IPS DF 4.7 (cell line): ENCODE measurements at regions not wholly inside any gene's neighbourhood (a gene's known extent, or its start where the extent isn't known, plus 50 kb on each side); places are given as distances from the start of the nearest gene placed in this dataset.
"Not testable (repeated sequence)": the region's sequence is repeated elsewhere in the genome, so short reads cannot be mapped to it uniquely, and the experiment has no call there.

ENCODE experiments used
- DNase-seq: peaks from one replicate; pipeline ENCODE4 v3.0.0-alpha.2; 2013; ENCODE audit warnings: low spot score; ENCODE audit errors: extremely low read depth

DNA sequence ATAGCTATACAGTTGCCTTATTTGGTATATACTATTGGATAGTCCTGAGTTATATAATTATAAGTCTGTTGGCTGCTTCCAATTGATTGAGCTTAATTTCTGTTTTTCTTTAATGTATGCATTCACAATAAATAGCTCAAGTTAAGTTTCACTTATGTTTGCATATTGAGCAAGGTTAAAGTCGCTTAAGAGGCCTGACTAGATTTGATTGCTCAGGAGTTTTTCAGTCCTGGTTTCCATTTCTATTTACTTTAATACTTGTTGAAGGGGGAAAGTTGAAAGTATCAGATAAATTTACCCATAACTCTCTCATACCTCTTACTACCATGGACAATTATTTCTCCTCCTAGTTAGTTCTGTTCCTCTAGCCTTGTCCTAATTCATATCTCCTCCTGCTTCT, 294.7 kb downstream of the ARL4A start:
- DNase-seq, result no peak

DNA sequence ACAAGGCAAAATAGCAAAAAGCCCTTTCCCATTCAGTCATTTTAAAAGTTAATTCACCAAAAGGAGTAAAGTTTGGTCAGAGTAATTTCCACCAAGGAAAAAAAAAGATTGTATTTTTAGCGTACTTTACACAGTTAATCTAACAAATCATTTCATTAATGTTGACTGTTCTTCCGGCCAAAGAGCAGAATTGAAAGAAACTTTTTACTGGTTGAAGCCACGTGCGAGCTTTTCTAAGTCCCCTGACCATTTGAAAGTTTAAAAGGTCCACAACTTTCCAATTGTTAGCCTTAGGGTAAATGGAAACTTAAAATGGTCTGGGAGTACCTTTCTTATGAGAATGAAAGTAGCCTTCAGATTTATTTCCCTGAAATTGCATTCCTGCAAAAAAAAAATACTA, 296.7 kb downstream of the ARL4A start:
- no peak for DNase-seq

- no peak for DNase-seq
These were observed 297.8 kb downstream of the ARL4A start for GRCh38 chr7:12985228-12985627.

- no peak for DNase-seq
These were observed 298.3 kb downstream of the ARL4A start for GRCh38 chr7:12985752-12986151.

- DNase-seq, result no peak
These were observed 299.8 kb downstream of the ARL4A start for GRCh38 chr7:12987238-12987637.

GRCh38 chr7:12990440-12990839, 303.0 kb downstream of the ARL4A start:
- no peak for DNase-seq

DNA sequence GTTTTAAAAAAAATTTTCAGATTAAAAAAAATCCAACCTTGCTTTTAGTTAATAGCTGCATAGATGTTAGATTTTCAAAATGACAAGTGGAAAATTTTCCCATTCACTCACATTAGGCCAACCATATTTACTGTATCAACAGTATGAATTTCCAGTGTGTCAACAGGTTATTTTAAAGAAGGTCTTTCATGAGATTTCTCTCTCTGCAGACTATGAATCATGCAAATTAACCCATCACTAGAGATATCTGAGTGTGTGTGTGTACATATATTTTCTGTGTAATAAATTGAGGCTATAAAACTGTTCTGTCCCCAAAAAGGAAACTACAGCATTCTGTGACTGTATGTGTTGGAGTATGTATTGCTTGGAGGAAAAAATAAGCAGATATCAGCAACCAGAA, 305.6 kb downstream of the ARL4A start:
- no peak for DNase-seq

DNA sequence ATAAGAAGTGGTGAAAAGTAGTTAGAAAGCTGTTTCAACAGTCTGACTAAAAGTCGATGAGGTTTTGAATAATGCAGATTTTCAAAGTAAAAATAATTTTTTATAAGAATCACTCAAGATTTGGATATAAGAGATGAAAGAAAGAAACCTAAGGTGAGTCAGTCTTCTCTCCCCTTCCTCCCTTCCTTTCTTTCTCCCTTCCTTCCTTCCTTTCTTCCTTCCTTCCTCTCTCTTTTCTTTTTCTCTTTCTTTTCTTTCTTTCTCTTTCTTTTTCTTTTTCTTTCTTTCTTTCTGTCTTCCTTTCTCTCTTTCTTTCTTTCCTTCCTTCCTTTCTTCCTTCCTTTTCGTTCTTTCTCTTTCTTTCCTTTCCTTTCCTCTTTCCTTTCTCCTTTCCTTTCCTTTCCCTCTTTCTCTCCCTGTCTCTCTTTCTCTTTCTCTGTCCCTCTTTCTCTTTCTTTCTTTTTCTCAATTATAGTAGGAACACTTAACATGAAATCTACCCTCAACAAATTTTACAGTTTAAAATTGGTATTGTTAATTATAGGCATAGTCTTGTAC, 308.6 kb downstream of the ARL4A start:
- no peak for DNase-seq

DNA sequence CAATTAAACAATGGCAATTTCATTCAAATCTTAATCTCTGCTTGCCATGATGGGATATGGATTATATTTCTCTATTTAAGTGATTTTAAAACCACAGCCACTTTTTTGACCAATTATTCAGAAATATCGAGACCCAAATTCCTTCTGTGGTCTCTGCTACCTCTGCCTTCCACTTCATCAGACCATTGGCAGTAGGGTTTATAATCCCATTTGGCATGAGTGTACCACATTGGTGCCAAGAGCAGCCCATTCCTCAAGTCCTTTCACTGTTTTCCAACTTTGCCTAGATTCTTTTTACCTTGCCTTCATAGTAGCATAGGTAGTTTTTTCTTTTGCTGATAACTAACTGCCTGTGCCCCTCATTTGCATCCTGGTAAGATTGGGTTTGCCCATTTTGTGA, 319.9 kb downstream of the ARL4A start:
- no peak for DNase-seq

GRCh38 chr7:13009517-13009916, 322.1 kb downstream of the ARL4A start:
- no peak for DNase-seq

- DNase-seq, result no peak
These were observed 326.6 kb downstream of the ARL4A start for GRCh38 chr7:13014011-13014410.

DNA sequence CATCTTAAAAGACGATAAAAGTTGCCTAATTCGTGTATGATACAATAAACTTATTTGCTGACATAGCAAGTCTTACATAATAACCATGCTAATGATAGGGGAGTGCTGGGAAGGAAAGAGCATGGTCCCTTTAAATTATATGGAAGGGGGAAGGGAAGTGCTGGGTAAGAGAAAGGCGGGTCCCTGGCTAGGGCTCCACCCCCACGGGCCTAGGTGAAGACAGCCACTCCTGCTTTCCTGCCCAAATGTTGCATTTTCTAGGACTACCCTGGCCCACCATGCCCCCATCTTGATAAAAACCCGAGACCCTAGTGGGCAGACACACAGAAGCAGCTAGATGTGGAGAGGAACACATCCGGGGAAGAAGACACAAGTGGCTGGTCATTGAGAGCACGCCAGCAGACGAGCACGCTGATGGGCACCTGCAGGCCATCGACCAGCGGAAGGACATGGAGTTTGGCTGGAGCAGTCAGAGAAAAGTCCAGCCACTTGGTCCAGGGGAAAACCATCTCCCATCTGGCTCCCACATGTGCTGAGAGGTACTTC, 328.7 kb downstream of the ARL4A start:
- DNase-seq, result no peak

DNA sequence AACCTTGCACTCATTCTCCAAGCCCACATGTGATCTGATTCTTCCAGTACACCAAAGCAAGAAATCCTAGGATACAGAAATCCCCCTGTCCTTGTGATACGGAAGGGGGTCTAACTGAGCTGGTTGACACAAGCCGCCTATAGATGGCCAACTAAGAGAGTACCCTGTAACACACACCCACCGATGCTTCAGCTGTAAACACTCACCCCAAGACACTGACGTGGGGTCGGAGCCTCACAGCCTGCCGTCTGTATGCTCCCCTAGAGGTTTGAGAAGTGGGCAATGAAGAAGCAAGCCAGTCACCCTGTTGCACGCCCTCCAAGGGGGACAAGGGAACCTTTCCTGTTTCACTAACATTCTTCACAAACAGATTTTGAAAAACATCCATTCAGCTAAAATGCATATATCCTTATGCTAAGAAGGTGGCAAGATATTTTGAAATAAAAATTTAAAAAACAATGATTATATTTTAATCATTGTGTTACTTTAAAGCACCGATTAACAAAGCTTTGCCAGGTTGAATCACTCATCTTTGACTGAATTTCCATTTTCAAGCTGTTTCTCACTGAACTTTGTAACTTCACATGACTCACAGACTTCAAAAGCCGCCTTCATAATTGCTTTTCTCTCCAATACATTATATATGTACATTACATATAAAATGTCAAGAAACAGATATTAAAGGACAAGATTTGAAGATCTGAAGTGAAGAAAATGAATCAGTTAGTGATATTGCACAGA, 329.3 kb downstream of the ARL4A start:
- no peak for DNase-seq

- peak; percentile 64 for DNase-seq
These were observed 330.0 kb downstream of the ARL4A start for GRCh38 chr7:13017333-13017857.

GRCh38 chr7:13017881-13018280, 330.4 kb downstream of the ARL4A start:
- DNase-seq, result no peak

- no peak for DNase-seq
These were observed 334.3 kb downstream of the ARL4A start for GRCh38 chr7:13021566-13022300.

- no peak for DNase-seq
These were observed 336.8 kb downstream of the ARL4A start for GRCh38 chr7:13024121-13024674.

GRCh38 chr7:13025043-13025442, 337.6 kb downstream of the ARL4A start:
- DNase-seq, result not testable (repeated sequence)

- no peak for DNase-seq
These were observed 339.9 kb downstream of the ARL4A start for GRCh38 chr7:13027321-13027720.

- DNase-seq, result no peak
These were observed 340.8 kb downstream of the ARL4A start for GRCh38 chr7:13028036-13028824.

DNA sequence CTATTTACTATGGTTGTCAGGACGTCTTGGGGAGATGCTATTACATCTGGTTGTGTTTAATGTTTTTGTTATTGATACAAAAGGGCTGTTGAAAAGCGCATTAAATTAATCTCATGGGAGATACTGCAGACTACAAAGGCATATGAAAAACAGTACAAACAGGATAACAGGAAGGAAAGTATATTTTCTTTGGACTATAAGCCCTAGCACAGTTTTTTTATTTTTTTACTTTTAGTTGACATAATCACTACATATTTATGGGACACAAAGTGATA, 341.3 kb downstream of the ARL4A start:
- no peak for DNase-seq
